GM21360 (cell line): ENCODE measurements at regions not wholly inside any gene's neighbourhood (a gene's known extent, or its start where the extent isn't known, plus 50 kb on each side); places are given as distances from the start of the nearest gene placed in this dataset.

Experiments used
- ATAC-seq: cut with Tn5 transposase; IDR thresholded peaks from one replicate; pipeline ENCODE4 v1.9.1; 2021; ENCODE audit warnings: mild to moderate bottlenecking, moderate library complexity; ENCODE audit not compliant: unreplicated experiment

DNA sequence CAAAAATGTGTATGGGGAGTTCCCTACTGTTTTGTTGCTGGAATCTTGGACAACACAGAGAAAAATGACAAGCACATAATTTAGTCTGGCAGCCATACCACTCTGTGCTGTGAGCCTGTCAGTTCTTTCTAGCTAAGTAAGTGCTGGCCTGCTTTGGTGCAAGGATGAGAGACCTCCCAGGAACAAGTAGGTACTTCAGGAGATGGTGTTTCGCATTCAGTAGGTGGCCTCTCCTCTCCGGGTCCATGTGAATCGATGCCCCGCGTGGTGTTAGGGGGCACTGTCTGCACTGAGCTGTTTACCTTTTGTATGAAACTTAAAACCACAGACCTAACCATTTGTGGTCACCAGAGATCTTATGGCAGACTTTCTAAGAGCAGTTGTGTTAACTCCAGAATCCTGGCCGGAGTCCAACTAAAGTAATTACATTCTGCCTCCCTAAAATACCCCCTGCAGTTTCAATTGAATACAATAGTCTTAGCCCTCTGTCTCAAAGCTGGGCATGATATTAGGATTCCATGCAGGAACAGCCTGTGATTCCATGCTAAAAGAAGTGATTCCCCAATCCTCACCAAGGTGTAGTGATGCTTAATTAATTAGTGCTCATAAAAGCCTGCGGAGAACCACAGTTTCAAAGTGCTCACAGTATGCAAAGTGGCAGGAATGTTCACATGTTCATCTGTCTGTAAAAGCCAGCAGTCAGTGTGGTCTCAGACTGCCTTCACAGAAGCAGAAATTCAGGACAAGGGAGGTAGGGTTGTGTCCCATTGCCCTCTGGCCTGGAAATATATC lies 64.2 kb downstream of the LLPH start:
- peak; percentile 80 for ATAC-seq

DNA sequence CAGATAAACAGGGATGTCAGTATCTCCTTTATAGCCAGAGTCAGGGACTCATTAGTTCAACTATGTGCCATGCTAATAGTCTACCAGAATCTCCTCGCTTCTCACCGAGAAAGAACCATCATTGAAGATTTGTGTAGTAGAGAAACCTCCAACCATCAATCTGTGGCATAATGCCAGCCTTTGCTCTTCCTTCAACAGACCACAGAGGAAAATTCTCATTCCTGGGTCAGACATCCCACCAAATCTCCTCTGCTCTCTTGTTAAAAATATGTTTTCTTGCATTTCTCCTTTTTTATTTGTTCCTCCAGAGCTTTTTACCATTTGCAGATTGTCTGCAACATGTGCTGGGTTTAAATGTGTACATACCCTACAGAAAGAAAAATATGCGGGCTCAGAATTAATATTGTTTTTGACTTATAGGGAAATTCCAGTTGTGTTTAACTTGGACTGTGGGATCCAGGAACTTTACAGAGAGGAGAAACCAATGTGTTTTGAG lies 64.9 kb downstream of the LLPH start:
- ATAC-seq, result no peak

GRCh38 chr12:66065150-66065549 lies 65.4 kb downstream of the LLPH start:
- no peak for ATAC-seq

GRCh38 chr12:66063916-66064315 lies 66.6 kb downstream of the LLPH start:
- ATAC-seq, result no peak

DNA sequence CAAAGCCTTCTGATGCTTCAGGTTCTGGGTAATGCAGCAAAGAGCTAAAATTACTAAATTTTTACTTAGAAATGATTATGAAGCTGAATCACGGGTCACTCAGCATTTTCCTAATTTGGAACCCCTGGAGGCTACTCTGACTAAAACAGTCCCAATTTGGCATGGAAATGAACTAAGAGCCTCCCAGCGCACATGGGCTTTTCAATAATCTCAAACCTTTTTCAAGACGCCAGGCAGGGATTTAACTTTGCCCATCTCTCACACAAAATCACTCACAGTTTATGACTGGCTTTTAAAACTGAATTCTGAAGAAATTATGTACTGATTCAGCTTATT lies 68.3 kb downstream of the LLPH start:
- ATAC-seq, result no peak

GRCh38 chr12:66061557-66062289 lies 68.8 kb downstream of the LLPH start:
- ATAC-seq, result no peak

GRCh38 chr12:66061076-66061475 lies 69.5 kb downstream of the LLPH start:
- no peak for ATAC-seq

- ATAC-seq, result no peak
Measured at GRCh38 chr12:66060163-66060907, 70.2 kb downstream of the LLPH start.

DNA sequence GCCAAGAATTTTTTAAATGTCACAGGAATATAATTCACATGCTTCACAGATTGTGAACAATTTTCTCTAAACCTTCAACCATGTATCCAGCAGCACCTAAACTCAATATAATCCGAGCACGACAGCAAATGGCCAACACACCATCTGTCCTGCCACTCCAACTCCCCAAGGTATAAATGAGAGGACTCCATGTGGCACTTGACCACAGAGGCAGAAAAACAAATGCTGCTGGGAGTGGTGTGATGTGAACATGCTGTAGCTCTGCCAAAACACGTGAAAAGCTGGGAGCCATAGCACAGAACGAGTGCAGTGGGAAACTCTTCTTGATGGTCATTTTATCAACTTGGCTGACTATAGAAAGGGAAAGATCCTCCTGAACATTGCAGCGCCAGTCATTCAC lies 70.9 kb downstream of the LLPH start:
- no peak for ATAC-seq

DNA sequence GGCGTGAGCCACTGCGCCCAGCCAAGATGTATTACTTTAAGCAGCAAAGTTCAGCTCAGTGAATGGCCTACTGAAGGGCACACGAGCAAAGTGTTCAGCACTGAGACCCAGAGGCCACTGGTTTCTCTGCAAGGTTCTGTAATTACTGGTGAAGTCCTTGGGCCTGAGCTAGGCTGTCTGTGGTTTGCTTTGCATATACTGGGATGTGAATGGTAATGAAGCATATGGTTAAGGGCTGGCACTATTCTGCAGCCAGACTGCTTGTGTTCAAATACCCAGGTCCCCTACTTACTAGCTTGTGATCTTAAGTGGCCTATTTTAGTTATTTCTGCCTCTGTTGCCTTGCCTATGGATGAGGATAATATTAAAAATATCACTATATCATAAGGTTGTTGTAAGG lies 72.0 kb downstream of the LLPH start:
- no peak for ATAC-seq

DNA sequence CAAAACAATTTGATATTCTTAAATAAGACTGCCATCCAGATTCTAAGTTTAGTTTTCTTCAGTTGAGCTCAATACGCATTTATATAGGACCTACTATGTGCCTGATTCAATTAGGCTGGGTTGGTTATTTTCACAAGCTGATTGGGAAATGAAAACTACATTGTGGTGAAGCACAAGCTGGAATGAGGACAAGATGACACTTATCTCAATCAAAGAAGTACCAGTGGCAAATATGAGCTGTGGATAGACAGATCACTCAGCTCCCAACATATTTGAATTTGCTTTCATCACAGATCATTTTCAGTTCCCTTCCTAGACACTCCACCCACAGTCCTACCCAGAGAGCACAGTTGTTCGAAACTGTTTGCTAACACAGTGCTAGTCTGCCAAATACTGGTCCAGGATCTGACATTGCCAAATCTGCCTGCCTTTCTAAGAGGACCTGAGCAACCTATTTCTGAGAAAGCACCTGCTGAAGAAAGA lies 74.7 kb downstream of the LLPH start:
- peak; percentile 91 for ATAC-seq

DNA sequence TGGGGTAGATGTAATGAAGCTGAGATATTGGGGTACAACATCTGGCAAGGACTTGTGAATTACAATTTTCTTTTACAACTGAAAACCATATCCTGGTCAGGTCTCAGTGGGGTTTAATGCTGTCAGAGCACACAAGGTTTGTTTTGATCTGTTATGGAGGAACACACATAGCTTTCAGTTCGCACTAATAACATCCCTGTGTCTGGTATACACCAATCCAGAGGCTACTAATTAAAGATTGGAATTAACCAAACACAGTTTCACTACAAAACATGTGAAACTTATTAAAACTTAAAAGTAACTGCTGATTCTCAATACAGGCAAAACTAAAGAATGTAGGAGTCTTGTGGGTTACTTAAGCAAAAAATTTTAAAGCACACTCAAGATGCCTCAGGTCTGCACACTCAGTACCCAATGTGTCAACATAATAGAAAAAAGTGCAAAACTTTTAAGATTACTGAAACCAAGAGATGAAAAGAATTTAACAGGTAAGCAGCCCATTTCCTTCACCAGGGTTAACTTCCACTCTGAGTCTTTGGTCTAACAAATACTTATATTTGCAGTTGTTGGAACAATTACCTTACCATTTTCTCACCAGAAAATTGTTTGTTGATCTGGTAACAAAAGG lies 77.4 kb downstream of the LLPH start:
- no peak for ATAC-seq

DNA sequence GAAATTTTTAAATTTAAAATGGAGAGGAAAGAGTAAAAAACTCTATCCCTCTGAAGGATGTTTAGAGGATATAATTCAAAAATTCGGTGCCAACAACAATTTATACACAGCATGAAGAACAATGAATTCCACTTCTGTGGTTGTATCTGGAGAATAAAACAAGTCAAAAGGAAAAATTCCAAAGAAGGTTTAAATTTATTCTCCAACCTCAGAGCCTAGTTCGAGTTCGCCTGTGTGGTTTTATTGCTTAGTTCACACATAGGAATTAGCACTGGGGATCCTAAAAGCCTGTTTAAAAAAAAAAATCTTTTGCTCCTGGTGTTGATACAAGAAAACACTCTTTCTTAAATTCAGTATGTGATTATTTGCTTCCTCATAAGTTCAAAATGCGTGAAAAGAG lies 79.2 kb downstream of the LLPH start:
- no peak for ATAC-seq

DNA sequence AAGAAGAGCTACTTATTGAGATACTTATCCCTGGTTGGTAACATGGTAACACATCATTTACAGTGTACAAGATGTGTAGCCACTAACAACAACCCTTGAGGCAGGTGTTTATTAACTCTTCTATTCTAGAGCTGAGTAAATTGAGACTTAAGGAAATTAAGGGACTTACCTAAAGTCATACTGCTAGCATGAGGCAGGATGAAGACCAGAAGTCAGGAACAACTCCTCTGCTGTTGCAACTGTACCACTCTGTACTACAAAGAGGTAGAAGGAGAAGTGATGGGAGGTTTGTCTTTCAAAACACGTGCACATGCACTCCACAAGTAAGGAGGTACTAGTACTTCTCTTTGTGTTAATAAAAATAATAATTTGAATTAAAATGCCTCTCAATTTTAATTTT lies 79.9 kb downstream of the LLPH start:
- no peak for ATAC-seq

DNA sequence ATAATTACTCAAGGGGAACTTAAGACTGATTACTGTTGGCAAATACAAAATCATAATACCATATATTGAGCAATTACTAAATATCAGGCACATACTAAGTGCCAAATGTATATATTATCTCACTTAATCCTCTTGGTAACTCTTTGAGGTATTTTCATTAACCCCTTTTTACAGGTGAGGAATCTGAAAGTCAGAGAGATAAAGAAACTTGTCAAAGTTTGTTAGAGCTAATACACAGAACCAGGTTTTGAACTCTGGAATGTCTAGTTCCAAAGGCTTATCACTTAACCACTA lies 80.3 kb downstream of the LLPH start:
- no peak for ATAC-seq

DNA sequence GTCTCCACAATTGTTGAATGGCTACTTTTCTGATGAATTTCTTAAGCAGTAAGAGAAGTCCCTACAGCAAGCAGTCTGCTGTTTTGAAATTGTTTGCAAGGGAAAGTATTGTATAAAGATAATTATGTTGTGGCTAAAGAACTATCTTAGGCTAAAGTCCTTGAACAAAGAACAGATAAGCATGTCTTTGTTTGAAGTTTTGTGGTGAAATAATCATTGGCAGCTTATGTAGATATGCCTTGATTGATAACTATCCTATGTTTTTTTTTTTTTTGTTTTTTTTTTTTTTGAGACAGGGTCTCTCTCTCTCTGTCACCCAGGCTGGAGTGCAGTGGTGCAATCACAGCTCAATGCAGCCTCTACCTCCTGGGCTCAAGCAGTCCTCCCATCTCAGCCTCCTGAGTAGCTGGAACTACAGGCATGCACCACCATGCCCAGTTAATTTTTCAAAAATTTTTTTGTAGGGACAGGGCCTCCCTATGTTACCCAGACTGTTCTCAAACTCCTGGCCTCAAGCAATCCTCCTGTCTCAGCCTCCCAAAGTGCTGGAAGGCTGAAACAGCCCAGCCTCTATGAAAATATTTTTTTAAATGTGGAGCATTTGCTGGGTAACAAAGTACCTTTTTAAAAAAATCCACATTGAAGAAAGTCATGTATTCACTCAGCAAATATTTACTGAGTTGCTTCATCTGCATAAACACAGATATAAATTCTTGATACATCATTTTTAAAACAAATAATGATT lies 80.8 kb downstream of the LLPH start:
- ATAC-seq, result no peak

DNA sequence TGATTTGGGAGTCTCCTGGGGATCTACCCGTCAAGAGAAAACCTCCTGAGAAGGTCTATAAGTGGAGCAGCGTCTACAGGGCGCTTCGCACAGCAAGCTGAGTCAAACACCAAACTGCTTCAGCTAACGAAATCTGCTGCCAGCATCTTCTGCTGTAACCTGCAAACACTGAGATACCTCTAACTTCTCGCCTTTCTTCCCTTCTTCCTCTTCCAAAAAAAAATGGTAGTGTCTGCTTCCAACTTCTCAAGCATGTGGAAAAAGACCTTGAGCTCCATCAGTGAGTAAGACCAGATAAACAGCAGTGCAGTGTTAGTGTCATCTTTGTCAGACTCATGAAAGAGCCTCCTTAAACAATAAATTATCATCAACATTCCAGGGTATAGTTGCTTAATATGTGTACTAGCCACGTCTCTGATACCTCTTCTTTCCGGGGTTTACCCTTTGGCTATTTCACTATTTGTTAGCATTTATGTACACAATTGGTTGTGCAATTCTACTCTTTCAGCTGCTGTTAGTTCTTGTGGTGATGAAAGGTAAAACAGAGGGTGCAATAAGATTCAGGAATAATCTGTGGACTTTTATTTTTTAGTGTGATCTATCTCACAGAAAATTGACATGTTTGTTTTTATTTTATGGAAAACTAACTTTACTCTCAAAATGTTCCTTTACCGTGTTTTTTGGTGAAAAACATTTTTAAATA lies 81.6 kb downstream of the LLPH start:
- ATAC-seq, result no peak

DNA sequence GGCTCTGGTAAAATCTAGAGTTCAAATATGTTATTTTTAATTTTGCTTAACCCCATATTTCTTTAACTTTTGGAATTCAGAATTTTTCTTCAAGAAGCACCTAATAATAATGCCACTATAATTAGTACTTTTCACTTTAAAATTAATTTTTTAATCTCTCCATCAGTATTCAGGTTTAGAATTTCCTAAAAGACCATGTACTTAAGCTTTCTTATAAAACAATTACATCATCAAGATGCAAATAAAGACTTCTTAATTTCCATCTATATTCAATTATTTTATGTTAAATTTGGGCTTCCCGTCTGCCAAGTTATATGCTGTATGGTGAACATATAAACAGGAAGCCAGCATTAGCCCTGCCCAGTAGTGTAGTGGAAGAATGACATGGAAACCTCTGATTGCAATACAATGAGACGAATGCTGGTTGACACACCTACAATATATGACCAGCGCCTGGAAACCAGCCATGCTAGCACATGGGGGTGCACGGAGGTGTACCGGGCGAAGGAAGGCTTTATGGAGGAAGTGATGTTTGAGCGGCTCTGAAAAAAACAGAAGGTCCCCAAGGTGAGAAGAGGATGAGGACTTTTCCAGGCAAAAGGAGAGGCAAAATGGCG lies 82.2 kb downstream of the LLPH start:
- ATAC-seq, result no peak

GRCh38 chr12:66047411-66048021 lies 83.0 kb downstream of the LLPH start:
- ATAC-seq, result peak; percentile 95
